Suppressor macrophage treated with lipopolysaccharide for 1 hour (primary cell): ENCODE measurements at regions not wholly inside any gene's neighbourhood (a gene's known extent, or its start where the extent isn't known, plus 50 kb on each side); places are given as distances from the start of the nearest gene placed in this dataset.

Experiments
- DNase-seq, 3 donors: peaks; one replicate each; pipeline ENCODE4 v3.0.0-alpha.2; 2020 to 2022

DNA sequence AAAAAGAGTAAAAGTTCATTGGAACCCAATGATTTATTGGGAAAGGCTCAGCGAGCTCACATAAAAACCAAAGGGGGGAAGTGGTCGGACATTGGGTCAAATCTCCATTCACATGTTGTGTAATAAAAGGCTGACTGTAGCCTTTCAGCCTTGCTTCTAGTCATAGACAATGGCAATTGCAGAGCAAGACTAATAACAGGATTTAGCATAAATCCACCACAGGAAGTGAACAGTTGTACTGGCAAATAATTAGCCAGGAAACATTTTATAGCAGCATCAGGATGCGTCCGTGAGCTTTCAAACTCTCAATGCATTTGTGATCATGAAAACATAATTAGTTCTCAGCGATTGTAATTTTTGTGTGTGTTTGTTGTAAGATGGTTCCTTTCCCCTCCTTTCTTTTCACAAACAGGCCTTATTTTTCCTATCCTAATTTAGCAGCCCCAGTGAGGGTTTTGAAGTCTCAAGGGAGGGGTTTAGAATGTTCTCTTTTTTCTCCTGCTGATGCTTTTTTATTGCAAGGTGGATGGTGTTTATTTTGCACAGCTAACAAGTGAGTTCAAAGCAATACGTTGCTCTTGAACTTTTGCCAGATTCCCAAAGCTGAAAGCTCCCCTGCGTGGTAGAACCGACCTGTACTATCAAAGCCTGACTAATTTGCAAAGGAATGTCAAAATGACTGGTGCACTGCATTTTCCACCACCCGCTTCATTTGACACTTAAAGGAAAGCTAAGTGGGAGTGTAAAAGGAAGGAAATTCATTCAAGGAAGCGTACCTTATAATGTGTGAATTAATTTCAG, 105.6 kb downstream of the SPRY2 start:
- DNase-seq = peak; percentile 29 to 65 (median 53)

DNA sequence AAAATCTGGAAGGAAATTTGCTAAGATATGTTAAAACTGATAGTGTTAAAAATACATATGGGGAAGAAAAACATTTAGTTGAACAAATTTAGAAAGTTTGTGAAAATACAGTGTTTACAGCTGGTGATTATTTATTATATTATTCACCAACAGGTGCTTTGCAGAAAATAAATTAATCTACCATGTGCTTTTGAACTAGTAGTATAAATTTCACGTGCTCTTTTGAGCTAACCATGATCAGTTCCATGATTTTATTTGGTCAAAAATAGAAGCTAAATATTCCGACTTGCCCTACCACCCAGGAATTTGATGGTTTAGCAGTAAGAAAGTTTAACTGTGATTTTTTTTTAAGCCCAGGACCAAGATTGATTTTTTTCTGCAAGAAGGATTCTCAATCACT, 113.3 kb downstream of the SPRY2 start:
- no peak for DNase-seq

- no peak for DNase-seq
These were observed 114.3 kb downstream of the SPRY2 start for GRCh38 chr13:80226645-80227044.

GRCh38 chr13:80224468-80224867, 116.5 kb downstream of the SPRY2 start:
- DNase-seq = peak; percentile 40 to 74 (median 68)

DNA sequence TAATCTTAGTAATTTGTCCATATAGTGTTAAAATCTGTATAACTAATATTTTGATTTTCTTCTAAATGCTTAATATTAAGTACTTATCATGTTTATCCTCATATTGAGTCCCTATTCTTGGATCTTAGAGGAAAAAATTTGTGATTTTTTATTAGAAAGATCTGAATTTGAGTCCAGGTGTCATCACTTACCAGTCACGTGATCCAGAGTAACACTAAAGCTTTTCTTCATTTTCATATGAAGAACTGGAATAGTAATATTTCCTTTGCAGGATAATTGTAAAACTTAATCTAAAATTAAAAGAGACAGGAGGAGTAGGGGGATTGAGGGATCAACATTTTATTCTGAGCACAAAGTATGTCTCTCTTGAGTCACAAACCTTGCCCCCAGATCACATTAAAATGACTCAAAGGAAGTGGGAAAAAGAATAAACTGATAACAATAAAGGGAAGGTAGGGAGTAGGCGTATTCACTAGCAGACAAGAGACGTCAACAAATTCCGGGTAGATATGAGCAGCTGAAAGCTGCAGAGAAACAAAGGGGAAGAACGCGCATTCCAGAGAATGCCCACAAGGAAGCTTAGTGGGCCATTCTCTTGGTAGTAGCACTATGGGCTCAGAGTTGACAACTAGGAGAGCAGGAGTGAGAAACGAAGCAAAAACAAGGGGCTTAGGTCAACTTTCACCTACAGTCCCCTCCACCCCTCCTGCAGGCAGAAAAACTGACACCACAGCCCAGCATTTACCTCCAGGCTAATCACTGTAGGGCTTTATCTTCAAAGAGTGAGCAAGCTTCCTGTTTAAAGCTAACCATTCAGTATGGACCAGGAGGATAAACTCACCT, 123.1 kb downstream of the SPRY2 start:
- DNase-seq = no peak

DNA sequence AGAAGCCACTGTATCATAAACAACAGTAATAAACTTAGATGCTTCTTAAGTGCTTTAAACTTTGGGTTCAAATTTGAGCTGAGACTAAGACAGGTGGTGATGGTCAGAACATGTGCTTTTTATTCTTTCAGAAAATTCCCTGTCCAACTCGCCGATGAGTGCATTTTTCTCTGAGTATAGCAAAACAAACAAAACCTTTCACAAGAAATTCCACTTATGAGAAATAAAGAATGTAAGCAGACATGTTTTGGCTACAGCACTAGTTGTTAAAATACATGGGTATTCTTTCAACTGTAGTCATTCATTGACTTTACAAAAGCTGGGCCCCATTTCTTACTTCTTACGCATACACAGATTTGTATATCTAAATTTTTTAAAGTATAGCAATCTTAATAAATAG, 125.6 kb downstream of the SPRY2 start:
- DNase-seq = no peak

DNA sequence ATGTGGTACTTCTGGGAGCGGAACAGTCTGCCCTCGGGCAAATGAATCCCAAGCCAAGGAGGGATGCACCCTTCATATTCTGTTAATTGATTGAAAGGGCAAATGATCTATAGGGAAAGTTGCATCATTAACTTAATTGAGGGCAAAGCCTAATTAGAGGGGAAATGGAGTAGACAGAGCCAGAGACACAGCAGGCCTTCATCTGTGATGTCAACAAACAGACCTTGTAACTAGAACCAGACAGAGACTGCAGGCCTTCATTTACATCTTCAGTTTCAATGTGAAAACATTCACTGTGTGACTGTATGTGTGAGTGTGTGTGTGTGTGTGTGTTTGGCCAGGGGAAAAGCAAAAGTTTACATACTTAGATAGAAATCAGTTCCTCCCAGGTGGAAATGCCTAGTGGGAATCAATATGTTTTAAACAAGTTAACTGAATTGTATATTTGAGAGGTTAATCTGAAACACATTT, 126.4 kb downstream of the SPRY2 start:
- DNase-seq = no peak

GRCh38 chr13:80214050-80214449, 126.9 kb downstream of the SPRY2 start:
- no peak for DNase-seq

GRCh38 chr13:80213201-80213600, 127.7 kb downstream of the SPRY2 start:
- DNase-seq = no peak

GRCh38 chr13:80211566-80211965, 129.4 kb downstream of the SPRY2 start:
- DNase-seq = no peak

DNA sequence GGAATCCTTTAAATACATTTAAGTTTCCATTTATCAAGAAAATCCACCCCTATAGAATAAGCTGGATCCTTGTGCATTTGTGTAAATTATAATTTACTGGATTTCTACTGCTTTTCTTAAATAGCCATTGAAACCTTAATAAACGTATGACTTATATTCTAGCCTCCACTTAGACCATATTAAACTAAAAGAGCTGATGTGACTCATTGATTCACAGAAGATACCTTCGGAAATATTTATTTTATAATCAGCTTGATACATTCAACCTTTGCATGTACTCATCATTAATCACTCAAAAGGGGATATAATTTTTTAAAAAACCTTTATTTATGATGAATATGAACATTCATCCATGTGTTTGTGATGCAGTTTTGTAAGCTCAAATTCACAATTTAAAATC, 136.3 kb downstream of the SPRY2 start:
- no peak for DNase-seq

DNA sequence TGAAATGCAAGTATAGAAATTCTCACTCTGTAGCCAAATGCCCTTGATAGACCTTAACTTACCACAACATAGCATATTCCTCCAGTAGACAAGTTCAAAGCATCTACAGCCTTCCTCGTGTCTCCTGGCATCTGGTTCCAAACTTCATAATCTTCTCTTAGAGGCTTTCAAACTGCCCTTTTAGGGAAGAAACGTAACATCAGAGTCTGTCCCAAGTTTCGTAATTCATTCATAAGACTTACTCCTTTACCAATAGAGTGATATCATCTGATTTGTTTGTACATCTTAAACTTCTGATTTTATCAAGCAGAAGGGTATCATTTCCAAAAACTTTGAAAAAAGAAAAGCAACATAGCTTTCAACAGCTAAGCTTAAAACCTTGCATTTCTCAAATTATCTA, 137.4 kb downstream of the SPRY2 start:
- DNase-seq = peak; percentile 50 to 73 (median 70)

GRCh38 chr13:80201694-80202468, 139.0 kb downstream of the SPRY2 start:
- no peak for DNase-seq

- no peak for DNase-seq
These were observed 141.2 kb downstream of the SPRY2 start for GRCh38 chr13:80199585-80200292.

DNA sequence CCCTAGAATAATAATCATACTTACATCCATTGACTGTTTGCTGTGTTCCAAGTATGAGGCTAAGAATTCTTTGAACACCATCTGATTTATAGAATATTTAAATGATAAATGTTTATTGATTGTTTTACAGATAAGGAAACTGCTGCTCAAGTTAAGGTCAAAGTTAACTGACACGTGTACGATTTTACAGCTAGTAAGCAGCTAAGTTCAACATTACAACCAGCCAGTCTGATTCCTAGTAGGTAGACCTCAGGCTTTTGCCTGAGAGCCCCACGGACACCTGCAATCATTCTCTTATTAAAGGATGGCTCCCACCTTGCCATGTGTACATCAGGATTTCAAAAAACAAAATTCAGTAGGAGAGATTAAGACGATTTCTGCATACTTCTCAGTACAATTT, 141.9 kb downstream of the SPRY2 start:
- DNase-seq = no peak

DNA sequence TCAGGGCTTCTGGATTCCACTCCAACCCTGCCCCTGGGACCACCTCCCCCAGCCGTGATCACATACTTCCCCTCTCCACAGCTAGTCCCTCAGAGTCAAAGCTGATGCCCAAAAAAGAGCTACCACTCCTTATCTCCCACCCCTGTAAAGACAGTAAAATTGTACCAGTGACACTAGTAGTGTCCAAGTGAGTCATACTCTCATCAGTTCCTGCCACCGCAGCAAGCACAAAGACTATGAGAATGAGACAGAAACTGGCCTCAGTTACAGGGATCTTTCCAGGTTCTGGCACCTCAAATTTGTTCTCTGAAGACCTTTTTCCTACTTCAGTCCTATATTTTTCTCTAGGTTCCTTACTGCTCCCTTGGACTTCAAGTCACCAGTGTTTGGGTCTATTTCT, 144.2 kb downstream of the SPRY2 start:
- DNase-seq = peak; percentile 15 to 34 (median 33)

DNA sequence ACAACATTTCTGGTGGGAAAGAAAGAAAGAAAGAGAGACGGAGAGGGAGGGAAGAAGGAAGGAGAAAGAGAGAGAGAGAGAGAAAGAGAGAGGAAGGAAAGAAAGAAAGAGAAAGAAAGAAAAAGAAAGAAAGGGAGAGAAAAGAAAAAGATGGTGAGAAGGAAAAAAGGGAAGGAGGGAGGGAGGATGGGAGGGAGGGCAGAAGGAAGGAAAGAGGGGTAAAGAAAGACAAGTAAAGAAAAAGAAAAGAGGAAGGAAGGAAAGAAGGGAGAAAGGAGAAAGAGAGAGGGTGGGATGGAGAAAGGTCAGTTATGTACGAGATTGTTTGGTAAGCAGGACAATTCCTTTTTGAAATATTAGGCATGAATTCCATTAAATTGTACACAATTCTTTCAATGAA, 145.3 kb downstream of the SPRY2 start:
- DNase-seq = no peak

- no peak for DNase-seq
These were observed 150.9 kb downstream of the SPRY2 start for GRCh38 chr13:80189889-80190597.

DNA sequence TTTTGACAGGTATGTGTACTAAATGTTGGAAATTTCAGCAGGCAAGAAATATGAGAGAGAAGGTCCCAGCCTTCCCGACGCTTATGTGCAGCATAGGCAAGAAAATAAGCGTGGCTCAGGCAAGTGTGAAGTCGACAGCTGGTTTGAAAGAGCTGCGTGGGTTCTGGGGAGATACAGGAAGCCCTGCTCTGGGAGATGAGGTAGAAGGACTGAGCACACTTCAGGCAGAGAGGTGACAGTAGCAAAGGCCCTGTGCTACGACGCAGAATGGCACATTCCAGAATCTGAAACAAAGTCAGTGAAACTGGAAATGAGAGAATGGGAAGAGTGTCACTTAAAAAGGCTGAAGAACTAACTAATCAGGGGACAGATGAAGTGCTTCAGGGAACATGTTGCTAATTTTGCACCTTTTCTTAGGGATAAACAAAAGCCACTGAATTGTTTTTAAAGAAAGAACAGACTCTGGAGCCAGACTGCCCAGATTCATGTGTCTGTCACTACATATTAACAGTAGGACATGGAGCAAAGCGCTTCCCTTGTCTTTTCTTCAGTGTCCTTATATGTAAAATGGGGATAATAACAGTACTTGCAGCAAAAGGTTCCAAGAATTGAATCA, 160.1 kb downstream of the SPRY2 start:
- DNase-seq = no peak

DNA sequence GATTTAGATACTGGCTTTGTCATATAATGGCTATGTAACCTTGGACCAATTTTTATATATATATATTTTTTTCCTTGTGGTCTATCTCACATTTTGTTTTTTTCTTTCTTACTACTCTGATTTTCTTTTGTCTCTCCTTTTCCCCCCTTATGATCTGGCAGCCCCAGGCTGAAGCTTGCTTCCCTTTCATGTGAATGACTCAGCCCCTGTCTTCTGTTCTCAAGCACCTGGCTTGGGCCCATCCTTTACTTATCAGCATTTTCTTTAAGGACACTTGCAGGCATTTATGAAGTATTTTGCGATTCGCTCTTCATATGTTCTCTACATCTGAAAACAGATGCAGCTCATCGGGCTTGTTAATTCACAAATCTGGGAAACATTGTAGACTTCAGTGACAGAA, 163.6 kb downstream of the SPRY2 start:
- no peak for DNase-seq

DNA sequence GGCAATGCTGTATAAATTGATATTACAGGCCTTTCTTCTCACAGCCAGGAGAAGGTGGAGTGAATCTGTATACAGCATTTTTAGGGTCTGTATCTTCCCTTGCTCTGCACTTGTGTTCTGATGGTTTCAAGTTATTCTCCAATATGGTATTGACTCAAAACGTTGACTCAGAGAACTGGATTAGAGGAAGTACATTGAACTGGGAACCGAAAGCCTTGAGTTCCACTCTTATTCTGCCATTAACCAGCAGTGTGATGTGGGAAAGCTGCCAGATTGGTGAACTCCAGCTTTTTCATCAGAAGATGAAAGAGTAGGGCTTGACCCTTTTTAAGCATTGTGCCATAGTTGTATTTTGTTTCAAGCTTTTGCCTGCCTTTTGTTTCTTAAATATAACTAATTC, 167.7 kb downstream of the SPRY2 start:
- DNase-seq = peak; percentile 84 to 95 (median 94)
